B cell (primary cell): ENCODE measurements at regions not wholly inside any gene's neighbourhood (a gene's known extent, or its start where the extent isn't known, plus 50 kb on each side); places are given as distances from the start of the nearest gene placed in this dataset.

Experiments
- ATAC-seq: fragments of 200-7000 bp; cut with Tn5 transposase; one replicate; pipeline ENCODE4 v1.10.0; 2021; ENCODE audit warnings: low read depth, mild to moderate bottlenecking, moderate number of reproducible peaks, moderate library complexity
- CTCF ChIA-PET: fragments of 350-600 bp; sonication (Branson Sonifier 250); formaldehyde crosslinking; loops from one replicate; lab custom pipeline; 2021; ENCODE audit warnings: antibody characterized with exemption, inconsistent platforms; lab: Charles Lee
- POLR2A ChIA-PET: fragments of 350-600 bp; sonication (Branson Sonifier 250); formaldehyde crosslinking; loops from one replicate; lab custom pipeline; 2021; ENCODE audit warnings: antibody characterized with exemption; lab: Charles Lee
- DNase-seq: peaks from one replicate; pipeline ENCODE4 v3.0.0; 2013
- H2AFZ ChIP-seq: 2 replicates; pipeline ENCODE4 v1.6.1; 2012; ENCODE audit warnings: mild to moderate bottlenecking, low read depth, low read length; ENCODE audit not compliant: insufficient read depth, poor library complexity, severe bottlenecking
- H3K27ac ChIP-seq, 2 donors: 1 replicate in 1 of 2; 2 replicates in 1 of 2; pipeline ENCODE4 v1.5.1; 2012 to 2013; ENCODE audit warnings: low read length in 2 of 2, mild to moderate bottlenecking in 2 of 2, moderate library complexity in 1 of 2
- H3K27me3 ChIP-seq, 4 experiments: fragments of 200-600 bp in 1 of 4; sonication (generic) in 1 of 4; replicated peaks in 1 of 4; 1 replicate in 2 of 4; 2 replicates in 2 of 4; pipeline versions ENCODE4 v1.6.1 to v1.7.0; 2013 to 2016; ENCODE audit warnings: low read length in 3 of 4, mild to moderate bottlenecking in 2 of 4, mixed read lengths in 1 of 4, moderate library complexity in 1 of 4; ENCODE audit not compliant: insufficient read depth in 4 of 4, control insufficient read depth in 3 of 4; ENCODE audit errors: control extremely low read depth in 1 of 4
- H3K36me3 ChIP-seq, 2 experiments: replicated peaks in 1 of 2; 1 replicate in 1 of 2; 2 replicates in 1 of 2; pipeline versions ENCODE4 v1.6.1 to v1.7.1; 2013; ENCODE audit warnings: low read length in 1 of 2; ENCODE audit not compliant: insufficient read depth in 2 of 2, control insufficient read depth in 1 of 2; ENCODE audit errors: control extremely low read depth in 1 of 2, extremely low read depth in 1 of 2
- H3K4me1 ChIP-seq, 2 donors: fragments of 200-600 bp in 1 of 2; sonication (generic) in 1 of 2; 1 replicate in 1 of 2; 2 replicates in 1 of 2; pipeline versions ENCODE4 v1.5.1 to v1.6.1; 2013 to 2017; ENCODE audit warnings: low read length in 2 of 2; ENCODE audit not compliant: control insufficient read depth in 2 of 2, insufficient read depth in 2 of 2
- H3K4me2 ChIP-seq: replicated peaks from 2 replicates; pipeline ENCODE3; 2012; ENCODE audit warnings: mild to moderate bottlenecking, low read depth, low read length; ENCODE audit not compliant: poor library complexity, severe bottlenecking
- H3K4me3 ChIP-seq, 5 experiments: fragments of 200-600 bp in 1 of 5; sonication (generic) in 1 of 5; 1 replicate in 3 of 5; 2 replicates in 2 of 5; pipeline versions ENCODE4 v1.5.1 to v1.7.0; 2011 to 2016; ENCODE audit warnings: low read length in 4 of 5, mild to moderate bottlenecking in 4 of 5, low read depth in 2 of 5, control low read depth in 1 of 5, moderate library complexity in 1 of 5; ENCODE audit not compliant: insufficient read depth in 1 of 5; ENCODE audit errors: control extremely low read depth in 1 of 5, extremely low read depth in 1 of 5
- H3K79me2 ChIP-seq: fragments of 200-600 bp; sonication (generic); one replicate; pipeline ENCODE4 v1.6.0; 2016; ENCODE audit warnings: low read length; ENCODE audit not compliant: control insufficient read depth, insufficient read depth
- H3K9ac ChIP-seq: fragments of 200-600 bp; sonication (generic); 2 replicates; pipeline ENCODE4 v1.6.1; 2017; ENCODE audit warnings: mild to moderate bottlenecking, low read length, moderate library complexity
- H3K9me3 ChIP-seq, 3 donors: one replicate each; pipeline versions ENCODE4 v1.6.1 to v1.7.1; 2013; ENCODE audit warnings: low read length in 2 of 3; ENCODE audit not compliant: control insufficient read depth in 2 of 3, insufficient read depth in 1 of 3; ENCODE audit errors: control extremely low read depth in 1 of 3
- H4K20me1 ChIP-seq: 2 replicates; pipeline ENCODE4 v1.6.0; 2012; ENCODE audit warnings: mild to moderate bottlenecking, low read length; ENCODE audit not compliant: insufficient read depth, control insufficient read depth, poor library complexity, severe bottlenecking
- H3K27ac Mint-ChIP-seq: one replicate; pipeline ENCODE4 v1.8.0; 2021; ENCODE audit warnings: mixed read lengths
- H3K27me3 Mint-ChIP-seq: one replicate; pipeline ENCODE4 v1.8.0; 2021; ENCODE audit warnings: mixed read lengths
- H3K4me1 Mint-ChIP-seq: one replicate; pipeline ENCODE4 v1.8.0; 2021; ENCODE audit warnings: mixed read lengths
- H3K4me3 Mint-ChIP-seq: one replicate; pipeline ENCODE4 v1.8.0; 2021; ENCODE audit warnings: mixed read lengths
- H3K9me3 Mint-ChIP-seq: one replicate; pipeline ENCODE4 v1.8.0; 2022; ENCODE audit warnings: mixed read lengths; ENCODE audit not compliant: insufficient read depth
- EZH2 ChIP-seq: IDR thresholded peaks from 2 replicates; pipeline ENCODE4 v1.6.1; 2012; ENCODE audit warnings: borderline replicate concordance, low read depth, mild to moderate bottlenecking, moderate library complexity, low read length; ENCODE audit not compliant: insufficient read depth, poor library complexity, severe bottlenecking
- whole genome bisulfite sequencing: methylation state at CpG from one replicate; pipeline ENCODE4 v1.1.5; 2013; ENCODE audit warnings: missing lambda C conversion rate; ENCODE audit not compliant: insufficient coverage; 5-methylcytosine and 5-hydroxymethylcytosine counted together
- intact Hi-C: fragments of 100-400 bp; cut with micrococcal nuclease; formaldehyde crosslinking; loops from one replicate; pipeline ENCODE4 v1.10.0; 2022
- TF ChIP-seq, protein P1 (sequence below): fragments of 200-600 bp; IDR thresholded peaks from one replicate; pipeline ENCODE4 v1.8.0; 2022; ENCODE audit warnings: antibody characterized with exemption, mild to moderate bottlenecking

GRCh38 chr18:39485696-39486095, 1920.1 kb upstream of the CELF4 start:
- H3K4me3 ChIP-seq: no peak overlapping the region
- H3K27ac ChIP-seq: no peak overlapping the region
- intact Hi-C loops: no loop called here
- no peaks in the 10 kb centered on the region for H3K36me3 ChIP-seq
- no peaks in the 10 kb centered on the region for H3K27me3 ChIP-seq
- H3K4me1 Mint-ChIP-seq: no peaks in the 10 kb centered on the region
- peaks cover 3% of the 10 kb centered on the region for H3K9me3 Mint-ChIP-seq
- no peak overlapping the region for H3K4me3 Mint-ChIP-seq
- DNase-seq (no peak), ATAC-seq (no peak)
- H4K20me1 ChIP-seq: no peaks in the 10 kb centered on the region
- ChIA-PET CTCF (no interaction called here), POLR2A (no interaction called here)
- no peak overlapping the region for H3K27ac Mint-ChIP-seq
- TF ChIP-seq EZH2: no peak
- TF ChIP-seq, protein P1, sequence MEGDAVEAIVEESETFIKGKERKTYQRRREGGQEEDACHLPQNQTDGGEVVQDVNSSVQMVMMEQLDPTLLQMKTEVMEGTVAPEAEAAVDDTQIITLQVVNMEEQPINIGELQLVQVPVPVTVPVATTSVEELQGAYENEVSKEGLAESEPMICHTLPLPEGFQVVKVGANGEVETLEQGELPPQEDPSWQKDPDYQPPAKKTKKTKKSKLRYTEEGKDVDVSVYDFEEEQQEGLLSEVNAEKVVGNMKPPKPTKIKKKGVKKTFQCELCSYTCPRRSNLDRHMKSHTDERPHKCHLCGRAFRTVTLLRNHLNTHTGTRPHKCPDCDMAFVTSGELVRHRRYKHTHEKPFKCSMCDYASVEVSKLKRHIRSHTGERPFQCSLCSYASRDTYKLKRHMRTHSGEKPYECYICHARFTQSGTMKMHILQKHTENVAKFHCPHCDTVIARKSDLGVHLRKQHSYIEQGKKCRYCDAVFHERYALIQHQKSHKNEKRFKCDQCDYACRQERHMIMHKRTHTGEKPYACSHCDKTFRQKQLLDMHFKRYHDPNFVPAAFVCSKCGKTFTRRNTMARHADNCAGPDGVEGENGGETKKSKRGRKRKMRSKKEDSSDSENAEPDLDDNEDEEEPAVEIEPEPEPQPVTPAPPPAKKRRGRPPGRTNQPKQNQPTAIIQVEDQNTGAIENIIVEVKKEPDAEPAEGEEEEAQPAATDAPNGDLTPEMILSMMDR: no peak
- H3K9ac ChIP-seq: no peak overlapping the region
- H3K4me1 ChIP-seq: no peaks in the 10 kb centered on the region
- H3K4me2 ChIP-seq: no peak overlapping the region
- no peak overlapping the region for H2AFZ ChIP-seq
- no peaks in the 10 kb centered on the region for H3K27me3 Mint-ChIP-seq
- H3K79me2 ChIP-seq: no peaks in the 10 kb centered on the region
- no CpG with 5 or more reads among the region's 1 CpG for WGBS
- H3K9me3 ChIP-seq: no peaks in the 10 kb centered on the region

DNA sequence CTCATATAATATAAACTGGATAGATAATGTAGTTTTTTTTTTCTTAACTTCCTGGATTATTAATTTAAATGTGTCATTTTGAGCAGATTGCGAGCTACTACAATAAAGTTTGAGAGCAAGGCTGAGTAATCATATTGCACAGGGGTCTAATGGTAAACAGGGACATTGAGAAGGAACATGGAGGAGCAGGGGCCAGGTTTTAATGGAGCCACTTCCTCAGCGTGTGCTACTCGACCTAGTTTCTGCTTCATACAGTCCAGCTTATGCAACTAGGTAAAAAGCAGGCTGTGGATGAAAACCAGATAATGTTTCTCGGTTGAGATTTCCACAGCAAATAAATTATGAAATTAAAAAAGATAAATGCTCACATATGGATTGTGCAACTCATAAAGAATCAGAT, 1915.7 kb upstream of the CELF4 start:
- DNase-seq: no peak
- Mint-ChIP-seq H3K27ac (no peak overlapping the region), H3K4me1 (no peaks in the 10 kb centered on the region), H3K27me3 (no peaks in the 10 kb centered on the region), H3K4me3 (no peak overlapping the region), H3K9me3 (peaks cover 3% of the 10 kb centered on the region)
- no peak for TF ChIP-seq EZH2
- TF ChIP-seq, protein P1: no peak
- Histone ChIP-seq H3K4me1 (no peaks in the 10 kb centered on the region), H3K9ac (no peak overlapping the region), H3K79me2 (no peaks in the 10 kb centered on the region), H3K27me3 (no peaks in the 10 kb centered on the region), H3K4me3 (no peak overlapping the region), H4K20me1 (no peaks in the 10 kb centered on the region), H3K27ac (no peak overlapping the region), H3K36me3 (no peaks in the 10 kb centered on the region), H3K4me2 (no peak overlapping the region), H3K9me3 (no peaks in the 10 kb centered on the region), H2AFZ (no peak overlapping the region)
- intact Hi-C loops: no loop called here
- no peak for ATAC-seq
- 100% methylated on average over 2 of the region's 4 CpGs for WGBS
- CTCF ChIA-PET: no interaction called here
- POLR2A ChIA-PET: no interaction called here
